ENCODE measurements at regions not wholly inside any gene's neighbourhood (a gene's known extent, or its start where the extent isn't known, plus 50 kb on each side); places are given as distances from the start of the nearest gene placed in this dataset.
"Not testable (repeated sequence)": the region's sequence is repeated elsewhere in the genome, so short reads cannot be mapped to it uniquely, and the experiment has no call there.

DNA sequence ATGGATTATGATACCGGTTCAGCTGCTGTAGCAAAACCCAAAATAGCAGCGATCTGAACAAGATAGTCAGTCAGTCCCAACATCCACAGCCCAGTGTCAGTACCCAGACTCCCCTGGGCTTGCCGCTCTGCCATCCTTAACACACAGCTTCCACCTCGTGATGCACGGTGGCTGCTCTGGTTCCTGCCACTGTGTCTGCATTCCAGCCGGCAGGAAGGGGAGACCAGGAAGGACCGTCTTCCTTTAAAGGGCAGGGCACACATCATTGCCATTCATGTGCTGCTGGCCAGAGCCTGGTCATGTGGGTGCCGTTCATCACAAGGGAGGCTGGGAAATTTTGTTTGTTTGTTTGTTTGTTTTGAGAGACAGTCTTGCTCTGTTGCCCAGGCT lies 131.0 kb upstream of the IER5L start:
- DNase-seq, result no peak
- H3K4me3 ChIP-seq, result no peak overlapping the region
- H3K9me3 ChIP-seq, result no peaks in the 10 kb centered on the region
- H3K9ac ChIP-seq (ENCODE audit: low read depth in 2 of 2, low read length in 2 of 2), result no peak overlapping the region
- no peaks in the 10 kb centered on the region for H3K36me3 ChIP-seq
- intact Hi-C loops (cut with DNase I), result no loop called here
- H3K27ac ChIP-seq, result no peak overlapping the region
- no peaks in the 10 kb centered on the region for H3K27me3 ChIP-seq
- H3K4me1 ChIP-seq, result no peaks in the 10 kb centered on the region
- no peak for TF ChIP-seq CTCF (IDR thresholded peaks at IDR 0.05)

- H3K9ac ChIP-seq (ENCODE audit: low read depth in 2 of 2, low read length in 2 of 2), result no peak overlapping the region
- H3K27ac ChIP-seq, result no peak overlapping the region
- intact Hi-C loops (cut with DNase I), result no loop called here
- no peak overlapping the region for H3K4me3 ChIP-seq
- no peak for TF ChIP-seq CTCF (IDR thresholded peaks at IDR 0.05)
- no peaks in the 10 kb centered on the region for H3K4me1 ChIP-seq
- DNase-seq, result no peak
- no peaks in the 10 kb centered on the region for H3K27me3 ChIP-seq
- H3K36me3 ChIP-seq, result no peaks in the 10 kb centered on the region
- H3K9me3 ChIP-seq, result no peaks in the 10 kb centered on the region
These were observed 129.3 kb upstream of the IER5L start for GRCh38 chr9:129307227-129307970.

GRCh38 chr9:129306318-129306973 lies 128.4 kb upstream of the IER5L start:
- Histone ChIP-seq H3K27ac (no peak overlapping the region), H3K9me3 (no peaks in the 10 kb centered on the region), H3K4me1 (no peaks in the 10 kb centered on the region), H3K27me3 (no peaks in the 10 kb centered on the region), H3K36me3 (no peaks in the 10 kb centered on the region), H3K9ac (ENCODE audit: low read depth in 2 of 2, low read length in 2 of 2) (no peak overlapping the region), H3K4me3 (no peak overlapping the region)
- intact Hi-C loops (cut with DNase I), result no loop called here
- no peak for DNase-seq
- TF ChIP-seq CTCF (IDR thresholded peaks at IDR 0.05), result no peak

GRCh38 chr9:129305246-129305645 lies 127.2 kb upstream of the IER5L start:
- Histone ChIP-seq H3K4me3 (no peak overlapping the region), H3K4me1 (no peaks in the 10 kb centered on the region), H3K9ac (ENCODE audit: low read depth in 2 of 2, low read length in 2 of 2) (no peak overlapping the region), H3K27me3 (no peaks in the 10 kb centered on the region), H3K36me3 (no peaks in the 10 kb centered on the region), H3K27ac (no peak overlapping the region), H3K9me3 (no peaks in the 10 kb centered on the region)
- intact Hi-C loops (cut with DNase I), result no loop called here
- no peak for DNase-seq
- no peak for TF ChIP-seq CTCF (IDR thresholded peaks at IDR 0.05)

DNA sequence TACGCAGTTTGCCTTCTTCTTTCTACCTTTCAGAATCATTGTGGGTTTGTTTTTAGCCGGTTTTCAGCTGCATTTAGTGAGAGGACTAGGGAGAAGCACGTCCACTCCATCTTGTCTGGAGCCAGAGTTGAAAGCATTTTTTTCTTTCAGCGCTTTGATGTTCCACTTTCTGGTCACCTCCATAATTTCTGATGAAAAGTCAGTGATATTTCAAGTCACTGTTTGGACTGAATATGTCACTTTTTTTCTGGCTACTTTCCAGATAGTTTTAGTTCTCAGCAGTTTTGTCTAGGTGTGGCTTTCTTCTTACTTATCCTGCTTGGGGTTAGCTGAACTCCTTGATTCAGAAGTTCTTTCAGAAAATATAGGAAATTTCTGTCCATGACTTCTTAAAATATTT lies 123.9 kb upstream of the IER5L start:
- Histone ChIP-seq H3K9ac (ENCODE audit: low read depth in 2 of 2, low read length in 2 of 2) (no peak overlapping the region), H3K27ac (no peak overlapping the region), H3K4me1 (no peaks in the 10 kb centered on the region), H3K4me3 (no peak overlapping the region), H3K27me3 (no peaks in the 10 kb centered on the region), H3K36me3 (no peaks in the 10 kb centered on the region), H3K9me3 (no peaks in the 10 kb centered on the region)
- intact Hi-C loops (cut with DNase I), result no loop called here
- no peak for DNase-seq
- TF ChIP-seq CTCF (IDR thresholded peaks at IDR 0.05), result no peak

- H3K27me3 ChIP-seq, H3K27ac ChIP-seq: not testable (repeated sequence)
These were observed 118.1 kb upstream of the IER5L start for GRCh38 chr9:129296195-129296594.

More at GRCh38 chr9:129296195-129296594, 118.1 kb upstream of the IER5L start:
- H3K9me3 ChIP-seq; H3K36me3 ChIP-seq; H3K9ac ChIP-seq (ENCODE audit: low read depth in 2 of 2, low read length in 2 of 2); H3K4me1 ChIP-seq; intact Hi-C loops (cut with DNase I); DNase-seq; H3K4me3 ChIP-seq: not testable (repeated sequence)

Data from colonic mucosa (tissue), 4 donors.